OCI-LY7 (cell line): ENCODE measurements at regions not wholly inside any gene's neighbourhood (a gene's known extent, or its start where the extent isn't known, plus 50 kb on each side); places are given as distances from the start of the nearest gene placed in this dataset.
A peak's percentile ranks its signal among the peaks of the same experiment; 100 is the strongest.

Experiments
- BruUV-seq: library from RNA; stranded (reverse); fragments of 400-500 nt; replicated peaks from 2 replicates; lab custom pipeline; 2021; lab: Mats Ljungman, UMichigan
- CTCF ChIA-PET: fragments of 300-600 bp; sonication (Branson Sonifier 250); formaldehyde crosslinking; loops from one replicate; lab custom pipeline; 2022; ENCODE audit warnings: antibody characterized with exemption; ENCODE audit not compliant: unreplicated experiment; lab: Charles Lee
- POLR2A ChIA-PET: fragments of 300-600 bp; sonication (Branson Sonifier 250); formaldehyde crosslinking; loops from one replicate; lab custom pipeline; 2022; ENCODE audit warnings: antibody characterized with exemption; lab: Charles Lee
- DNase-seq: peaks from one replicate; pipeline ENCODE4 v3.0.0-alpha.2; 2015; ENCODE audit warnings: low spot score
- H2AFZ ChIP-seq: fragments of 200-600 bp; sonication (generic), shearing (Covaris generic); 2 replicates; pipeline ENCODE4 v1.6.1; 2014; ENCODE audit warnings: mild to moderate bottlenecking, antibody characterized with exemption, low read length, moderate library complexity
- H3K27ac ChIP-seq: fragments of 200-600 bp; sonication (generic); 2 replicates; pipeline ENCODE4 v1.5.1; 2014; ENCODE audit warnings: mixed run types, low read depth, mild to moderate bottlenecking, moderate library complexity, low read length, inconsistent platforms; ENCODE audit not compliant: poor library complexity, severe bottlenecking
- H3K36me3 ChIP-seq: fragments of 200-600 bp; sonication (generic); 2 replicates; pipeline ENCODE4 v1.6.1; 2014; ENCODE audit warnings: mild to moderate bottlenecking, antibody characterized with exemption, low read length, moderate library complexity, mixed read lengths; ENCODE audit not compliant: insufficient read depth
- H3K4me1 ChIP-seq: fragments of 200-600 bp; sonication (generic); 2 replicates; pipeline ENCODE4 v1.5.1; 2014; ENCODE audit warnings: mild to moderate bottlenecking, low read length; ENCODE audit not compliant: insufficient read depth, poor library complexity, severe bottlenecking
- H3K4me2 ChIP-seq: fragments of 200-600 bp; sonication (generic); 2 replicates; pipeline ENCODE4 v1.6.1; 2014; ENCODE audit warnings: mild to moderate bottlenecking, low read length
- H3K4me3 ChIP-seq: fragments of 200-600 bp; sonication (generic); 2 replicates; pipeline ENCODE4 v1.5.1; 2014; ENCODE audit warnings: mild to moderate bottlenecking, low read depth, low read length; ENCODE audit not compliant: poor library complexity, severe bottlenecking
- H3K79me2 ChIP-seq: fragments of 200-600 bp; sonication (generic); 2 replicates; pipeline ENCODE4 v1.6.1; 2016; ENCODE audit warnings: low read depth, mild to moderate bottlenecking, low read length, moderate library complexity, mixed read lengths; ENCODE audit not compliant: insufficient read depth
- H3K9me2 ChIP-seq: fragments of 200-600 bp; sonication (generic); 2 replicates; pipeline ENCODE4 v1.6.1; 2016; ENCODE audit warnings: mild to moderate bottlenecking, low read length, mixed read lengths; ENCODE audit not compliant: insufficient read depth
- H3K9me3 ChIP-seq: fragments of 200-600 bp; sonication (generic); 2 replicates; pipeline ENCODE4 v1.6.1; 2014; ENCODE audit warnings: mild to moderate bottlenecking, mixed run types, low read length, mixed read lengths
- H4K20me1 ChIP-seq: fragments of 200-600 bp; sonication (generic); 2 replicates; pipeline ENCODE4 v1.6.1; 2014; ENCODE audit warnings: mild to moderate bottlenecking, antibody characterized with exemption, low read length, moderate library complexity, mixed read lengths; ENCODE audit not compliant: insufficient read depth
- EZH2phosphoT487 ChIP-seq: fragments of 200-600 bp; sonication (generic); IDR thresholded peaks from 2 replicates; pipeline ENCODE4 v1.6.1; 2018; ENCODE audit warnings: low read depth, borderline replicate concordance, mild to moderate bottlenecking, mixed run types, antibody characterized with exemption, low read length, moderate library complexity, mixed read lengths
- intact Hi-C: fragments of 100-400 bp; cut with micrococcal nuclease; formaldehyde crosslinking; loops from one replicate; pipeline ENCODE4 v1.10.0; 2022; ENCODE audit not compliant: unreplicated experiment
- TF ChIP-seq, protein P1 (sequence below): fragments of 200-600 bp; sonication (generic); conservative IDR thresholded peaks from 2 replicates; pipeline ENCODE4 v1.5.1; 2014; ENCODE audit warnings: mild to moderate bottlenecking, antibody characterized with exemption, low read length, moderate library complexity, mixed read lengths

DNA sequence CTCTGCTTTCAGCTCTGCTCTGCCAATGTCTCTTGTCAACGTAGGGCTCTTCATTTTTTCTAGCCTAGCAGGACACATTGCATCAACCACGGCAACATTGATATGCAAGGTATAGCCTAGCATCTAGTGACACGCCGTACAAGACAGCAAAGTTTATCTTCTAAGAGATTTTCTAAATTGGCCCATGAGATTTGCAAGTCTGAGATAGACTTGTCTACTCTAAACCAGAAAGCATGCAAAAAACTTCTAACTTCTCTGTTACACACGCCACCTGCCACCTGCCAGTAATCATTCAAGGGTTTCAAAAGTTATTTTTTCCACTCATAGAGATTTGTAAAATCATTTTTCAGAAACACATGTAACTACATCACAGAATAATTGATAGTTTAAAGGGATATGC lies 1265.7 kb downstream of the C4orf33 start:
- intact Hi-C loops, result no loop called here
- TF ChIP-seq, protein P1, sequence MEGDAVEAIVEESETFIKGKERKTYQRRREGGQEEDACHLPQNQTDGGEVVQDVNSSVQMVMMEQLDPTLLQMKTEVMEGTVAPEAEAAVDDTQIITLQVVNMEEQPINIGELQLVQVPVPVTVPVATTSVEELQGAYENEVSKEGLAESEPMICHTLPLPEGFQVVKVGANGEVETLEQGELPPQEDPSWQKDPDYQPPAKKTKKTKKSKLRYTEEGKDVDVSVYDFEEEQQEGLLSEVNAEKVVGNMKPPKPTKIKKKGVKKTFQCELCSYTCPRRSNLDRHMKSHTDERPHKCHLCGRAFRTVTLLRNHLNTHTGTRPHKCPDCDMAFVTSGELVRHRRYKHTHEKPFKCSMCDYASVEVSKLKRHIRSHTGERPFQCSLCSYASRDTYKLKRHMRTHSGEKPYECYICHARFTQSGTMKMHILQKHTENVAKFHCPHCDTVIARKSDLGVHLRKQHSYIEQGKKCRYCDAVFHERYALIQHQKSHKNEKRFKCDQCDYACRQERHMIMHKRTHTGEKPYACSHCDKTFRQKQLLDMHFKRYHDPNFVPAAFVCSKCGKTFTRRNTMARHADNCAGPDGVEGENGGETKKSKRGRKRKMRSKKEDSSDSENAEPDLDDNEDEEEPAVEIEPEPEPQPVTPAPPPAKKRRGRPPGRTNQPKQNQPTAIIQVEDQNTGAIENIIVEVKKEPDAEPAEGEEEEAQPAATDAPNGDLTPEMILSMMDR, result no peak
- no peak for TF ChIP-seq EZH2phosphoT487
- CTCF ChIA-PET, result interaction anchor here (0.5 kb wide), 1 partner anchor 929 kb away, joined by 4 read pairs; no protein-coding TSS in a partner anchor

DNA sequence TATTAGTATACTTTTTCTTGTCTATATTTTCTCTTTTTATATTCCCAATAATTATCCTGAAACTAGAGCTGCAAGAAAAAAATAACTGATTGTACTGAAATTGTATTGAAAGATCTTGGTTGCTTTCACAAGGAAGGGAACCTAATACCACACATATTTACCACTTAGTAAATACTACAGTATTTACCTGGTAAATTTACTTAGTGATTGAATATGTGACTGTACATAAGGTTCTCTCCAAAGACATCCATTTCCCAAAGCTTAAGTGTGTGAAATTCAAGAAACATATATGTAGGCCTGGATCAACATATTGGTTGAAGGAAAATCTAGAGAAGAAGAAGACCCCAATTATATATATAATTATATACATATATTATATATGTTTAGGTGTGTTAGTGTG lies 1272.7 kb downstream of the C4orf33 start:
- H3K36me3 ChIP-seq, result no peaks in the 10 kb centered on the region
- CTCF ChIA-PET, result no interaction called here
- H3K4me1 ChIP-seq, result peaks cover 10% of the 10 kb centered on the region
- no peak for TF ChIP-seq EZH2phosphoT487
- TF ChIP-seq, protein P1, result no peak
- no peak for DNase-seq
- POLR2A ChIA-PET, result no interaction called here
- 0 out of 2 replicates have a peak, but pooled peaks cover 6% of the 10 kb centered on the region for H3K9me3 ChIP-seq
- H3K9me2 ChIP-seq, result no peaks in the 10 kb centered on the region
- H3K4me2 ChIP-seq, result no peak overlapping the region
- no TSS peak for BruUV-seq
- no peak overlapping the region for H3K4me3 ChIP-seq
- intact Hi-C loops, result no loop called here
- no peaks in the 10 kb centered on the region for H4K20me1 ChIP-seq
- no peak overlapping the region for H2AFZ ChIP-seq
- no peak overlapping the region for H3K27ac ChIP-seq
- H3K79me2 ChIP-seq, result no peaks in the 10 kb centered on the region

More for the DNA sequence above, 1265.7 kb downstream of the C4orf33 start:
- peak overlapping the region; percentile 73 for H3K4me2 ChIP-seq
- H2AFZ ChIP-seq, result peak overlapping the region; percentile 90
- peak; percentile 66 for DNase-seq
- H3K27ac ChIP-seq, result peak overlapping the region; percentile 89
- H3K4me1 ChIP-seq, result peaks cover 57% of the 10 kb centered on the region
- H3K36me3 ChIP-seq, result peaks cover 3% of the 10 kb centered on the region; the same call in 1 of the 2 replicates
- H4K20me1 ChIP-seq, result no peaks in the 10 kb centered on the region
- BruUV-seq, result no TSS peak
- POLR2A ChIA-PET, result interaction anchor here (1.5 to 2.0 kb wide), 2 partner anchors 10 to 28 kb away, joined by 3 to 8 read pairs; no protein-coding TSS in a partner anchor
- no peaks in the 10 kb centered on the region for H3K9me2 ChIP-seq
- peak overlapping the region; percentile 48 for H3K4me3 ChIP-seq
- H3K9me3 ChIP-seq, result 0 out of 2 replicates have a peak, but pooled peaks cover 6% of the 10 kb centered on the region
- H3K79me2 ChIP-seq, result no peaks in the 10 kb centered on the region

DNA sequence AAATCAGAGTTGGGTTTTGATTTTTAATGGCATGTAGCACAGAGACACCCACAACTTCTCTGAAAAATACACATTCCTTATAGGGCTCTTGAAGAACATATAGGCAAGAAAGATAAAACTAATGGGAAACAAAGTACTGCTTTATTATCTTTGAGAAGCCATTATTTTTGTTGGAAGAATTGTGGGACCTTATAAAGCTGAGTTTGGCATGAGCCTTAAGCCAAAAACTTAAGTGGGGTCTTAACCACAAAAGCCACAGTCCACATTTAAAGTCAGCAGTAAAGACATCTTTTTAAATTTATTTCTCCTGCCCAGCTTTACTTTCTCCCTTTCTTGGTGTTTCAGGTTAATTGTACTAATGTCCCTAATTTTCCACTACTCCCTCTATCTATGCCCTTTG lies 1297.3 kb downstream of the C4orf33 start:
- POLR2A ChIA-PET, result interaction anchor here (1.4 kb wide), 1 partner anchor 21 kb away, joined by 5 read pairs; no protein-coding TSS in a partner anchor
- Histone ChIP-seq H3K9me2 (0 out of 2 replicates have a peak, but pooled peaks cover 3% of the 10 kb centered on the region), H2AFZ (no peak overlapping the region), H3K79me2 (no peaks in the 10 kb centered on the region), H3K4me1 (no peaks in the 10 kb centered on the region), H3K4me3 (no peak overlapping the region), H4K20me1 (no peaks in the 10 kb centered on the region), H3K4me2 (no peak overlapping the region), H3K27ac (no peak overlapping the region), H3K36me3 (no peaks in the 10 kb centered on the region), H3K9me3 (no peaks in the 10 kb centered on the region)
- TF ChIP-seq, protein P1, result no peak
- TF ChIP-seq EZH2phosphoT487, result no peak
- CTCF ChIA-PET, result no interaction called here
- BruUV-seq, result no TSS peak
- DNase-seq, result no peak
- intact Hi-C loops, result no loop called here
